OCI-LY3 (cell line): ENCODE measurements at regions not wholly inside any gene's neighbourhood (a gene's known extent, or its start where the extent isn't known, plus 50 kb on each side); places are given as distances from the start of the nearest gene placed in this dataset.

Source experiments
- CTCF ChIP-seq: fragments of 200-600, 300-600 bp; sonication (generic); IDR thresholded peaks from 2 replicates; pipeline ENCODE4 v1.5.1; 2014; ENCODE audit warnings: antibody characterized with exemption, low read length, low read depth
- EZH2phosphoT487 ChIP-seq: fragments of 200-600 bp; shearing (Covaris generic); IDR thresholded peaks from 2 replicates; pipeline ENCODE4 v1.6.1; 2018; ENCODE audit warnings: antibody characterized with exemption, mixed run types, low read depth

DNA sequence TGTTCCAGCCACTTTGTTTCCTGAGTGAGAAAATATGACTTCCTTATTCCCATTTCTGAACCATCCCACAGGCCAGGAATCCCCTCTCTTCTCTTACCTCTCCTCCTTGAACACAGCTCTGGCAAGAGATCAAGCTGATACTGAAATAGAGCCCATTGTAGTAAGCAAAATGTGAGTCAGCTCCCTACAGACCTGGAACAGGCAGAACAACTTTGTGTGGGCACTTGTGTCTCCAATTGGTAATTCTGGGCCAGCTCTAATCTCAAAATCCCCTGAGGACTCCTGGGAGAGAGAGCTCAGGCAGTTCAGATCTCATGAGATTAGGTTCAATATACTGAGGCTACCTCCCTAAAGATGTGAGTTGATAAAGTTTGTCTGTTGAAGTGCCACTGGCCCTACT lies 213.5 kb downstream of the GUCY2F start:
- TF ChIP-seq EZH2phosphoT487 (no peak), CTCF (no peak)
